Kidney epithelial cell (primary cell): ENCODE measurements at regions not wholly inside any gene's neighbourhood (a gene's known extent, or its start where the extent isn't known, plus 50 kb on each side); places are given as distances from the start of the nearest gene placed in this dataset.

Source experiments
- DNase-seq: peaks from one replicate; pipeline ENCODE4 v3.0.0-alpha.2; 2010; ENCODE audit warnings: low read depth
- H3K27me3 ChIP-seq: 2 replicates; pipeline ENCODE4 v1.6.0; 2011; ENCODE audit warnings: low read length; ENCODE audit not compliant: control insufficient read depth, insufficient read depth
- H3K36me3 ChIP-seq: 2 replicates; pipeline ENCODE4 v1.5.1; 2011; ENCODE audit warnings: low read length; ENCODE audit not compliant: control insufficient read depth, insufficient read depth
- H3K4me3 ChIP-seq: 2 replicates; pipeline ENCODE4 v1.5.1; 2011; ENCODE audit warnings: low read depth, mild to moderate bottlenecking, control low read depth, low read length
- TF ChIP-seq, protein P1 (sequence below): IDR thresholded peaks from 2 replicates; pipeline ENCODE4 v1.5.1; 2011; ENCODE audit warnings: mild to moderate bottlenecking, moderate library complexity, low read length, control low read depth, inconsistent platforms; ENCODE audit not compliant: insufficient read depth, poor library complexity, severe bottlenecking

DNA sequence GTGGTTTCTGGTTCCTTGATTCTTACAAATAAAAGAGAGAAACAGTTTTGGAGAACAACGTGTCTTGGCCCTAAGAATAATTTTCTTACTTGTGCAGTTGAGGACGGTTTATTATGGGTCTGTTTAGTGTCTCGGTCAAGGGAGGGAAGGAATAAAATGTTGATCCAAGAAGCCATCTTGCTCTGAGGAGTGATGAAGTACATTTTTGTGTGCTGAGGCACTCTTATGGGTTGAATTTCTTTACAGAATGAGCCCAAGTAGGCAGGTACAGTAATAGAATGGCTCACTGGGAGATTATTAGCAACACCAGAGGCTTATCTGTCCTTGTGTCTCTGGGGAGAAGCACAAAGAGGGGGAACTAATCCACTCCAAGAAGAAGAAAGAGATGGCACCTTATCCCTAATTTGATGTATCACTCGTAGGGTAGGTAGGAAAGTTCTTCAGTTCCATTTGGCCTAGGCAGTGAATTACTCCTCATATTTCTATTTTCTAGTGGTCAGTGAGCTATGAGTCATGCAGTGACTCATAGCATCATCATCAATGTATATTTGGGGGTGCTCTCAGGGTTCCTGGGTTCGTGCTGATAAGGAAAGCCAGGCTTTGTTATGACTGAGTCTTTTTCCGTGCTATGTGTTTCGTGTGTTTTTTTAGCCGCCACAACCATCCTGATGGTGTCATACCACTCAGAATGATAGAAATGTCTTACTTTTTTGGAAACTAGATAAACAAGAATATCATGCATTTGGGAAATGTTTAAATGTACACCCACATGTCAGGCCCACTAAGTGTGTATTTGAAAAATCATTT is 250.1 kb upstream of the CTAGE1 start:
- no peak overlapping the region for H3K4me3 ChIP-seq
- peak; percentile 39 for DNase-seq
- no peaks in the 10 kb centered on the region for H3K27me3 ChIP-seq
- TF ChIP-seq, protein P1, sequence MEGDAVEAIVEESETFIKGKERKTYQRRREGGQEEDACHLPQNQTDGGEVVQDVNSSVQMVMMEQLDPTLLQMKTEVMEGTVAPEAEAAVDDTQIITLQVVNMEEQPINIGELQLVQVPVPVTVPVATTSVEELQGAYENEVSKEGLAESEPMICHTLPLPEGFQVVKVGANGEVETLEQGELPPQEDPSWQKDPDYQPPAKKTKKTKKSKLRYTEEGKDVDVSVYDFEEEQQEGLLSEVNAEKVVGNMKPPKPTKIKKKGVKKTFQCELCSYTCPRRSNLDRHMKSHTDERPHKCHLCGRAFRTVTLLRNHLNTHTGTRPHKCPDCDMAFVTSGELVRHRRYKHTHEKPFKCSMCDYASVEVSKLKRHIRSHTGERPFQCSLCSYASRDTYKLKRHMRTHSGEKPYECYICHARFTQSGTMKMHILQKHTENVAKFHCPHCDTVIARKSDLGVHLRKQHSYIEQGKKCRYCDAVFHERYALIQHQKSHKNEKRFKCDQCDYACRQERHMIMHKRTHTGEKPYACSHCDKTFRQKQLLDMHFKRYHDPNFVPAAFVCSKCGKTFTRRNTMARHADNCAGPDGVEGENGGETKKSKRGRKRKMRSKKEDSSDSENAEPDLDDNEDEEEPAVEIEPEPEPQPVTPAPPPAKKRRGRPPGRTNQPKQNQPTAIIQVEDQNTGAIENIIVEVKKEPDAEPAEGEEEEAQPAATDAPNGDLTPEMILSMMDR, result no peak
- no peaks in the 10 kb centered on the region for H3K36me3 ChIP-seq

DNA sequence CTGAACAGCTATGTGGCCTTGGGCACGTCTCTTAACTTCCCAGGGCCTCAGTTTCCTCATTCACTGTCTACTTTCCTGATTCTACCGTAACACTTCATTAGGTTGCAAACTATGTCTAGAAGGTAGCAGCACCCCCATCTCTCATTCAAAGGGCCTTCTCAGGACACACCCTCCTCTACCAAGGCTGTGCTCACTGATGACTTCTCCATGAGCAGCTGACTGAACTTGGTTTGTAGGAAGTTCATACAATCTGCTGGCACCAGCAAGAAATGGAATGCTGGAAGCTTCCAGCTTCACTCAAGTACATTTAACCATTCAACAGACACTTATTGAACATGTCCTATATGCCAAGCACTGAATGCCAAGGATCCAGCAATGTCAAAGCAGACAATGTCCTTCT is 250.8 kb upstream of the CTAGE1 start:
- no peak for DNase-seq
- TF ChIP-seq, protein P1, result no peak
- no peak overlapping the region for H3K4me3 ChIP-seq
- H3K27me3 ChIP-seq, result no peaks in the 10 kb centered on the region
- H3K36me3 ChIP-seq, result no peaks in the 10 kb centered on the region

DNA sequence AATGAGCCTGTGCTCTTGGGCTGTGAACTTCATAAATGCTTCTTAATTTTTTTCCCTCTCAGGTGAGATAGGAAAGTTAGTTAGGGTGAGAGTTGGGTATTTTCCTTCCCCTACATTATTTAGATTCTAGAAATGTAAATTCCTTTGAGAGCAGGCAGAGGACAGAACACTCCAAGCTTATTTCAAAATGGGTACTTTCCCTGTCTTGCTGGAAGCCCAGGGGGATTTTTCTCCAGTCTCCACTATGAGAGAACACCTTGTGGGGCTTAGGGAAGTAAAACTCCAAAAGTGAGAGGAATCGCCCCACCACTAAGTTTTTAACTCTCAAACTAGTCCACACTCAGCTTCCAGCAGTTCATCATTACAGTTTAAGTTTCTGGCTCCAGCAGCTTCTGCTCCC is 253.2 kb upstream of the CTAGE1 start:
- no peak for DNase-seq
- Histone ChIP-seq H3K36me3 (no peaks in the 10 kb centered on the region), H3K4me3 (no peak overlapping the region), H3K27me3 (no peaks in the 10 kb centered on the region)
- TF ChIP-seq, protein P1, result no peak

DNA sequence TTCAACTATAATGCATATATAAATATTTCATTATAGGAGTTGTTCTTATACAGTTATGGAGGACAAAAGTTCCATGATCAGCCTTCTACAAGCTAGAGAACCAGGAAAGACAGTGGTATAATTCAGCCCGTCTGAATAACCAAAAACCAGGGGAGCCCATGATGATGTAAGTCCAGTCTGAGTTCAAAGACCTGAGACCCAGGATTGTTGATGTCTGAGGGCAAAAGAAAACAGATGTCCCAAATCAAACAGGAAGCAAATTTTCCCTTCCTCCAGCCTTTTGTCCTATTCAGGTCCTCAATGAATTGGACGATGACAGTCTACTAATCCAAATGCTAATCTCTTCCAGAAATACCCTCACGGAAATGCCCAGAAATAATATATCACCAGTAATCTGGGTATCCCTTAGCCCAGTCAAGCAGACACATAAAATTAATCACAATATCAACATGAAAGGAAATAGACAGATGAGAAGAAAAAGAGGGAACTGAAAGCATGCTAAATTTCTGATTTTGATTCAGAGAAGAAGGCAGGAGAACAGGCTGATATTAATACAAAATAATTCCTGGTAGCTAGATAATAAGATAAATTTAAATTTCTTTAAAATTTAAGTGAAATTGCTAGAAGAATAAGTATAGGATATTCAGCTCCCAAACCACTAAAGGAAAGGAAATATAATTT is 255.6 kb upstream of the CTAGE1 start:
- Histone ChIP-seq H3K27me3 (no peaks in the 10 kb centered on the region), H3K4me3 (no peak overlapping the region)
- TF ChIP-seq, protein P1, result no peak

DNA sequence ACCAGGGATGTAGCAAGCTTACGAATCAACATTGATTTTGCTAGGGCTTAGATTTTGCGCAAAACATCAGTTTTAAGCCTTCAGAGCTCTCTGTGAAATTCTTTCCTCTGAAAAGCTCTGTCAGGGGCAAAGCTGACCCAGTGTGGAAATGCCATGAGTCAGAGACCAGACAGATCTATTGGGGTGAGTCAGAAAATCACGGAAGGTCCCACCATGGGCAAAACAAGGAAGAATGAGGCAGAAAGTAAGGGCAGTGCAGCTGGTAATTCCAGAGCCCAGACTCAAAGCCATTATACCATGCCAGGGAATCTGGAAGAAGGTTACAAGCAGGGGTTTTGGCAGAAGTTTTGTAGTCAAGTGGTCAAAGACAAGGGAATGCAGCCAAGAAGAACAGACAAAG is 256.6 kb upstream of the CTAGE1 start:
- DNase-seq, result peak; percentile 88
- H3K36me3 ChIP-seq, result no peaks in the 10 kb centered on the region

More for the DNA sequence above, 255.6 kb upstream of the CTAGE1 start:
- no peak for DNase-seq
- H3K36me3 ChIP-seq, result no peaks in the 10 kb centered on the region

More for the DNA sequence above, 256.6 kb upstream of the CTAGE1 start:
- Histone ChIP-seq H3K4me3 (no peak overlapping the region), H3K27me3 (no peaks in the 10 kb centered on the region)
- TF ChIP-seq, protein P1, result no peak
